HCT116 (cell line): ENCODE measurements at regions not wholly inside any gene's neighbourhood (a gene's known extent, or its start where the extent isn't known, plus 50 kb on each side); places are given as distances from the start of the nearest gene placed in this dataset.
"Not testable (repeated sequence)": the region's sequence is repeated elsewhere in the genome, so short reads cannot be mapped to it uniquely, and the experiment has no call there.

Experiments used
- ATAC-seq: fragments of 200-7000 bp; cut with Tn5 transposase; 2 replicates; pipeline ENCODE4 v1.9.1; 2020; ENCODE audit warnings: mild to moderate bottlenecking, moderate library complexity
- BruUV-seq: library from RNA; stranded (reverse); fragments of 400-500 nt; replicated peaks from 2 replicates; lab custom pipeline; 2021; lab: Mats Ljungman, UMichigan
- CTCF ChIA-PET: fragments of 300-600 bp; sonication (Branson Sonifier 250); formaldehyde crosslinking; loops from one replicate; lab custom pipeline; 2021; ENCODE audit warnings: antibody characterized with exemption; lab: Charles Lee
- POLR2A ChIA-PET: fragments of 300-600, 350-600 bp; sonication (Branson Sonifier 250); formaldehyde crosslinking; loops from one replicate; lab custom pipeline; 2021; ENCODE audit warnings: antibody characterized with exemption; lab: Charles Lee
- RAD21 ChIA-PET, 2 experiments: fragments of 300-600 bp; sonication (Branson Sonifier 250); formaldehyde crosslinking; loops; one replicate each; lab custom pipeline; 2023; ENCODE audit warnings: low total read pairs in 2 of 2; ENCODE audit not compliant: uncharacterized antibody in 2 of 2, unreplicated experiment in 2 of 2, low non-redundant PET in 1 of 2; lab: Charles Lee
- DNase-seq: peaks from one replicate; pipeline ENCODE4 v3.0.0-alpha.2; 2010; ENCODE audit warnings: low read depth, low spot score
- H2AFZ ChIP-seq: fragments of 200-600 bp; shearing (Covaris generic), sonication (generic); 2 replicates; pipeline ENCODE4 v1.6.1; 2017; ENCODE audit warnings: low read depth, mixed run types, mixed read lengths, antibody characterized with exemption, low read length; ENCODE audit not compliant: poor library complexity, severe bottlenecking
- H3K27ac ChIP-seq: 2 replicates; pipeline ENCODE4 v1.5.1; 2012; ENCODE audit warnings: low read depth, low read length
- H3K27me3 ChIP-seq: fragments of 200-600 bp; sonication (generic); 2 replicates; pipeline ENCODE4 v1.6.1; 2016; ENCODE audit warnings: mixed run types, low read length, mixed read lengths; ENCODE audit not compliant: insufficient read depth
- H3K36me3 ChIP-seq, 2 experiments: fragments of 200-500 bp in 1 of 2; fragments of 200-600 bp in 1 of 2; sonication (Bioruptor generic) in 1 of 2; sonication (generic) in 1 of 2; 2 replicates each; pipeline versions ENCODE4 v1.5.1 to v1.6.1; 2014 to 2016; ENCODE audit warnings: low read length in 2 of 2, inconsistent platforms in 1 of 2, mixed read lengths in 1 of 2, mixed run types in 1 of 2; ENCODE audit not compliant: insufficient read depth in 2 of 2, control insufficient read depth in 1 of 2
- H3K4me1 ChIP-seq, 2 experiments: fragments of 200-600 bp in 1 of 2; sonication (generic) in 1 of 2; 2 replicates each; pipeline versions ENCODE4 v1.5.1 to v1.6.1; 2012 to 2017; ENCODE audit warnings: low read length in 2 of 2, inconsistent platforms in 1 of 2, mild to moderate bottlenecking in 1 of 2, mixed read lengths in 1 of 2, mixed run types in 1 of 2, moderate library complexity in 1 of 2; ENCODE audit not compliant: insufficient read depth in 2 of 2, control insufficient read depth in 1 of 2
- H3K4me2 ChIP-seq: fragments of 200-600 bp; sonication (generic); 2 replicates; pipeline ENCODE4 v1.6.1; 2017; ENCODE audit warnings: mixed run types, low read length, mixed read lengths
- H3K4me3 ChIP-seq, 2 experiments: fragments of 200-600 bp in 1 of 2; sonication (generic) in 1 of 2; replicated peaks in 1 of 2; 2 replicates each; pipeline ENCODE4 v1.5.1; 2011 to 2016; ENCODE audit warnings: low read length in 2 of 2, control low read depth in 1 of 2, low read depth in 1 of 2, mild to moderate bottlenecking in 1 of 2, mixed read lengths in 1 of 2, mixed run types in 1 of 2
- H3K79me2 ChIP-seq: fragments of 200-600 bp; sonication (generic); 2 replicates; pipeline ENCODE4 v1.6.1; 2017; ENCODE audit warnings: mild to moderate bottlenecking, mixed run types, low read length, moderate library complexity, mixed read lengths; ENCODE audit not compliant: insufficient read depth
- H3K9ac ChIP-seq: fragments of 200-600 bp; sonication (generic); 2 replicates; pipeline ENCODE4 v1.6.1; 2016; ENCODE audit warnings: low read length, mixed read lengths
- H3K9me2 ChIP-seq: fragments of 200-600 bp; sonication (generic), shearing (Covaris generic); 2 replicates; pipeline ENCODE4 v1.6.1; 2017; ENCODE audit warnings: mixed run types, mild to moderate bottlenecking, moderate library complexity; ENCODE audit not compliant: insufficient read depth
- H3K9me3 ChIP-seq, 2 experiments: fragments of 200-500 bp in 1 of 2; fragments of 200-600 bp in 1 of 2; sonication (Bioruptor generic) in 1 of 2; sonication (generic) in 1 of 2; 2 replicates each; pipeline ENCODE4 v1.6.1; 2014 to 2017; ENCODE audit warnings: low read length in 2 of 2, mixed read lengths in 2 of 2, inconsistent platforms in 1 of 2, low read depth in 1 of 2, mild to moderate bottlenecking in 1 of 2, mixed run types in 1 of 2, moderate library complexity in 1 of 2; ENCODE audit not compliant: control insufficient read depth in 1 of 2, insufficient read depth in 1 of 2
- H4K20me1 ChIP-seq: fragments of 200-600 bp; sonication (generic), shearing (Covaris generic); 2 replicates; pipeline ENCODE4 v1.6.1; 2017; ENCODE audit warnings: mixed run types, mild to moderate bottlenecking, moderate library complexity; ENCODE audit not compliant: insufficient read depth
- CBX3 ChIP-seq: IDR thresholded peaks from 2 replicates; pipeline ENCODE4 v1.6.1; 2012; ENCODE audit warnings: low read depth
- EGR1 ChIP-seq: IDR thresholded peaks from 2 replicates; pipeline ENCODE4 v1.6.1; 2012; ENCODE audit warnings: low read depth
- EZH2phosphoT487 ChIP-seq: fragments of 200-600 bp; IDR thresholded peaks from 2 replicates; pipeline ENCODE4 v1.6.1; 2018; ENCODE audit warnings: antibody characterized with exemption, borderline replicate concordance
- JUND ChIP-seq: IDR thresholded peaks from 2 replicates; pipeline ENCODE4 v1.6.1; 2012
- POLR2AphosphoS5 ChIP-seq: IDR thresholded peaks from 2 replicates; pipeline ENCODE4 v1.6.1; 2011; ENCODE audit warnings: mild to moderate bottlenecking, low read depth, low read length, moderate library complexity
- SRF ChIP-seq: IDR thresholded peaks from 2 replicates; pipeline ENCODE4 v1.6.1; 2012; ENCODE audit warnings: low read depth
- ZFX ChIP-seq: fragments of 450-650 bp; IDR thresholded peaks from 2 replicates; pipeline ENCODE4 v1.6.1; 2017
- intact Hi-C: fragments of 100-400 bp; cut with micrococcal nuclease; formaldehyde crosslinking; loops from 2 replicates; pipeline ENCODE4 v1.10.0; 2022
- TF ChIP-seq, protein P1 (sequence below), 3 experiments: fragments of 200-600 bp in 1 of 3; sonication (generic) in 1 of 3; IDR thresholded peaks in 2 of 3; conservative IDR thresholded peaks in 1 of 3; 2 replicates each; pipeline ENCODE4 v1.5.1; 2012 to 2017; ENCODE audit warnings: low read depth in 2 of 3, low read length in 2 of 3, antibody characterized with exemption in 1 of 3, borderline replicate concordance in 1 of 3, control low read depth in 1 of 3, mild to moderate bottlenecking in 1 of 3, mixed read lengths in 1 of 3, mixed run types in 1 of 3, moderate library complexity in 1 of 3; ENCODE audit not compliant: insufficient read depth in 1 of 3
- TF ChIP-seq, protein P2 (sequence below): IDR thresholded peaks from 2 replicates; pipeline ENCODE4 v1.6.1; 2012; ENCODE audit warnings: low read depth

DNA sequence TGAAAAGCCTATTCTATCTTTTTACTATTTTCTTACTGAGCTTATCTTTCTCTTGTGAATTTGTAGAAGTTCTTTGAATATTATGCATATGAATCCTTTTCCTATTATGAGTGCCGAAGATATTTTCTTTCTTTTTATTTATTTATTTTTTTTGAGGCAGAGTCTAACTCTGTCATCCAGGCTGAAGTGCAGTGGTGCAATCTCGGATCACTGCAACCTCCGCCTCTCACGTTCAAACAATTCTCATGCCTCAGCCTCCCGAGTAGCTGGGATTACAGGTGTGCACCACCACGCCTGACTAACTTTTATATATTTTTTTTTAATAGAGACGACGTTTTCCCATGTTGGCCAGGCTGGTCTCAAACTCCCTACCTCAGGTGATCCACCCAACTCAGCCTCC, 109.8 kb downstream of the RHOU start (continued):
- TF ChIP-seq, protein P1, sequence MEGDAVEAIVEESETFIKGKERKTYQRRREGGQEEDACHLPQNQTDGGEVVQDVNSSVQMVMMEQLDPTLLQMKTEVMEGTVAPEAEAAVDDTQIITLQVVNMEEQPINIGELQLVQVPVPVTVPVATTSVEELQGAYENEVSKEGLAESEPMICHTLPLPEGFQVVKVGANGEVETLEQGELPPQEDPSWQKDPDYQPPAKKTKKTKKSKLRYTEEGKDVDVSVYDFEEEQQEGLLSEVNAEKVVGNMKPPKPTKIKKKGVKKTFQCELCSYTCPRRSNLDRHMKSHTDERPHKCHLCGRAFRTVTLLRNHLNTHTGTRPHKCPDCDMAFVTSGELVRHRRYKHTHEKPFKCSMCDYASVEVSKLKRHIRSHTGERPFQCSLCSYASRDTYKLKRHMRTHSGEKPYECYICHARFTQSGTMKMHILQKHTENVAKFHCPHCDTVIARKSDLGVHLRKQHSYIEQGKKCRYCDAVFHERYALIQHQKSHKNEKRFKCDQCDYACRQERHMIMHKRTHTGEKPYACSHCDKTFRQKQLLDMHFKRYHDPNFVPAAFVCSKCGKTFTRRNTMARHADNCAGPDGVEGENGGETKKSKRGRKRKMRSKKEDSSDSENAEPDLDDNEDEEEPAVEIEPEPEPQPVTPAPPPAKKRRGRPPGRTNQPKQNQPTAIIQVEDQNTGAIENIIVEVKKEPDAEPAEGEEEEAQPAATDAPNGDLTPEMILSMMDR (IDR thresholded peaks at IDR 0.05 in 2 of 3, conservative IDR thresholded peaks at IDR 0.05 in 1 of 3; ENCODE audit: borderline replicate concordance in 1 of 3, insufficient read depth in 1 of 3, low read depth in 2 of 3, low read length in 2 of 3): no peak
- no peak for TF ChIP-seq CBX3
- no peak for TF ChIP-seq POLR2AphosphoS5
- no peak for TF ChIP-seq SRF
- TF ChIP-seq EGR1: no peak

DNA sequence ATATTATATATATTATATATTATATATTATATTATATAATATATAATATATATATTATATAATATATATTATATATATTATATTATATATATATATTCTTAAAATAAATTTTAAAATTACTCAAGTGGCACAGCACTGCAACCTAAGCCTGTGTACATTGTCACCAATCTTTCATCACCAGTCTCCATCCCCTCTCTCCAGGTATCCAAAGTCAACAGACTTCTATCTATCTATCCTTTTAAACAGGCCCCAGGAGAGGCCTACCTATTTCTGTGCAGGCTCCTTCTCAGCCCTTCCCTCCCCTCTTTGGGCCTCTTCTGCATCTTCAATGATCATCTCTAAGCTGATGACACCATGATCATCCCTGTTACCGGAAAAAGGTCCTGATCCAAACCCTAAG, 111.7 kb downstream of the RHOU start:
- Histone ChIP-seq H3K27ac (no peak overlapping the region), H2AFZ (no peak overlapping the region), H3K9me3 (no peaks in the 10 kb centered on the region), H3K79me2 (no peaks in the 10 kb centered on the region), H3K27me3 (no peaks in the 10 kb centered on the region), H3K4me3 (no peak overlapping the region), H3K36me3 (no peaks in the 10 kb centered on the region), H3K4me2 (no peak overlapping the region), H3K4me1 (peaks cover 11 to 12% of the 10 kb centered on the region in 2 experiments; a peak in 3 of 4 replicates), H3K9me2 (no peaks in the 10 kb centered on the region), H3K9ac (no peak overlapping the region), H4K20me1 (no peaks in the 10 kb centered on the region)
- DNase-seq: no peak
- no peak for ATAC-seq
- RAD21 ChIA-PET: no interaction called here
- CTCF ChIA-PET: no interaction called here
- intact Hi-C loops: no loop called here
- POLR2A ChIA-PET: interaction anchor here (1.0 kb wide), 1 partner anchor 8 kb away, joined by 3 read pairs; no protein-coding TSS in a partner anchor
- TF ChIP-seq JUND (no peak), ZFX (no peak), EGR1 (no peak), EZH2phosphoT487 (no peak)
- TF ChIP-seq, protein P2, sequence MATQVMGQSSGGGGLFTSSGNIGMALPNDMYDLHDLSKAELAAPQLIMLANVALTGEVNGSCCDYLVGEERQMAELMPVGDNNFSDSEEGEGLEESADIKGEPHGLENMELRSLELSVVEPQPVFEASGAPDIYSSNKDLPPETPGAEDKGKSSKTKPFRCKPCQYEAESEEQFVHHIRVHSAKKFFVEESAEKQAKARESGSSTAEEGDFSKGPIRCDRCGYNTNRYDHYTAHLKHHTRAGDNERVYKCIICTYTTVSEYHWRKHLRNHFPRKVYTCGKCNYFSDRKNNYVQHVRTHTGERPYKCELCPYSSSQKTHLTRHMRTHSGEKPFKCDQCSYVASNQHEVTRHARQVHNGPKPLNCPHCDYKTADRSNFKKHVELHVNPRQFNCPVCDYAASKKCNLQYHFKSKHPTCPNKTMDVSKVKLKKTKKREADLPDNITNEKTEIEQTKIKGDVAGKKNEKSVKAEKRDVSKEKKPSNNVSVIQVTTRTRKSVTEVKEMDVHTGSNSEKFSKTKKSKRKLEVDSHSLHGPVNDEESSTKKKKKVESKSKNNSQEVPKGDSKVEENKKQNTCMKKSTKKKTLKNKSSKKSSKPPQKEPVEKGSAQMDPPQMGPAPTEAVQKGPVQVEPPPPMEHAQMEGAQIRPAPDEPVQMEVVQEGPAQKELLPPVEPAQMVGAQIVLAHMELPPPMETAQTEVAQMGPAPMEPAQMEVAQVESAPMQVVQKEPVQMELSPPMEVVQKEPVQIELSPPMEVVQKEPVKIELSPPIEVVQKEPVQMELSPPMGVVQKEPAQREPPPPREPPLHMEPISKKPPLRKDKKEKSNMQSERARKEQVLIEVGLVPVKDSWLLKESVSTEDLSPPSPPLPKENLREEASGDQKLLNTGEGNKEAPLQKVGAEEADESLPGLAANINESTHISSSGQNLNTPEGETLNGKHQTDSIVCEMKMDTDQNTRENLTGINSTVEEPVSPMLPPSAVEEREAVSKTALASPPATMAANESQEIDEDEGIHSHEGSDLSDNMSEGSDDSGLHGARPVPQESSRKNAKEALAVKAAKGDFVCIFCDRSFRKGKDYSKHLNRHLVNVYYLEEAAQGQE: no peak
- no TSS peak for BruUV-seq

DNA sequence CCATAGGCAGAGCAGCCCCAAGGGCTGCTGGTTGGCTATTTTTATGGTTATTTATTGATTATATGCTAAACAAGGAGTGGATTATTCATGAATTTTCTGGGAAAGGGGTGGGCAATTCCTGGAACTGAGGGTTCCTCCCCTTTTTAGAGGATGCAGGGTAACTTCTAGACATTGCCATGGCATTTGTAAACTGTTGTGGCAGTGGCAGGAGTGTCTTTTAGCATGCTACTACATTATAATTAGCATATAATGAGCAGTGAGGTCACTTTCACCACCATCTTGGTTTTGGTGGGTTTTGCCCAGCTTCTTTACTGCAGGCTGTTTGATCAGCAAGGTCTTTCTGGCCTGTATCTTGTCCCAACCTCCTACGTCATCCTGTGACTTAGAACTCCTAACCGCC, 112.2 kb downstream of the RHOU start:
- CTCF ChIA-PET, RAD21 ChIA-PET: not testable (repeated sequence)

More for the DNA sequence above, 112.2 kb downstream of the RHOU start:
- peaks cover 10 to 11% of the 10 kb centered on the region in 2 experiments; a peak in 3 of 4 replicates for H3K4me1 ChIP-seq
- H3K4me2 ChIP-seq, intact Hi-C loops, DNase-seq, H3K36me3 ChIP-seq, H3K27me3 ChIP-seq, H3K9ac ChIP-seq, H2AFZ ChIP-seq, BruUV-seq, H4K20me1 ChIP-seq, H3K9me3 ChIP-seq, H3K27ac ChIP-seq, H3K4me3 ChIP-seq, ATAC-seq, H3K9me2 ChIP-seq, H3K79me2 ChIP-seq: not testable (repeated sequence)
- POLR2A ChIA-PET: interaction anchor here (1.0 kb wide), 1 partner anchor 9 kb away, joined by 3 read pairs; no protein-coding TSS in a partner anchor
